ENCODE measurements at regions not wholly inside any gene's neighbourhood (a gene's known extent, or its start where the extent isn't known, plus 50 kb on each side); places are given as distances from the start of the nearest gene placed in this dataset.

- TF ChIP-seq TCF7L2 (IDR thresholded peaks at IDR 0.05; ENCODE audit: low read depth, low read length) = no peak
- no peak for TF ChIP-seq CTCF (IDR thresholded peaks at IDR 0.05)
- TF ChIP-seq REST (IDR thresholded peaks at IDR 0.05; ENCODE audit: insufficient read depth in 1 of 2, low read depth in 2 of 2, low read length in 1 of 2) = no peak
- TF ChIP-seq POLR2AphosphoS5 (IDR thresholded peaks at IDR 0.05; ENCODE audit: low read depth, low read length) = no peak
Measured at GRCh38 chr2:146748046-146748445, 1096.8 kb upstream of the ACVR2A start.
